GM18907 (cell line): ENCODE measurements at regions not wholly inside any gene's neighbourhood (a gene's known extent, or its start where the extent isn't known, plus 50 kb on each side); places are given as distances from the start of the nearest gene placed in this dataset.

ENCODE experiments used
- ATAC-seq: cut with Tn5 transposase; IDR thresholded peaks from one replicate; pipeline ENCODE4 v1.9.1; 2021; ENCODE audit warnings: mild to moderate bottlenecking, moderate library complexity; ENCODE audit not compliant: unreplicated experiment

DNA sequence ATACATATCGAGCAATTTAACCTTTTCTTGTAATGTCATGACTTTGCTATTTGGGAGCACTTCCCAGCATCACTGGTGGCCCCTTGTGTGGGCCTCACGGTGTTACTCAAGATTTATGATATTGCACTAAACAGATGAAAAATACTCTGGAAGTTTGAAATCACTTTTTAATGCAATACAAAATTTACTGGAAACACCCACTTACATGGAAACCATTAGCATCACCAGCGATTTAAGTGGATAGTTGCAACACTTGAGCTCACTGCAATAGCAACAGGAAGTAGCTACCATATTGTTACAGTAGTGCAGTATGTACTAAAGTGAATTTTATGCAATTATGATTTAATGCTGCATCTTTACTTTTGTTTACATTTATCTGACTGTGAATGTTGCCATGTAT, 184.4 kb downstream of the MDFIC start:
- ATAC-seq: no peak

DNA sequence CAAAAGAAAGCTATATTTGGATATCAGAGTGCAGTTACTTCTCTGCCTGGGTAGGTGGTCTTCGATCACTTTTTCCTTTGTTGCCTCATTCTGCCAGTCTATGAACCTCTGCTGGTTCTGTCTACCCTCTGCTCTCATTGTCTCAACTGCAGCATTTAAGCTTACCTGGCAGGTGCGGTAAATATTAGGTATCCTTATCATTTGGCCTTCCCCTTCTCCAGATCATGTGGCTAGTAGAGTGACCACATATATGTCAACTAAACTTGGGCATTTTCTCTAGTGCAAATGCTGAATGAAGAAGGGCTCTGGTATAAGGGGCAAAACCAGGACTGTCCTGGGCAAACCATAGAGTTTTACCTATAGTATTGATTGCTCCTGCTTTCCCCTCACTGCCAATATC, 180.8 kb downstream of the MDFIC start:
- ATAC-seq: no peak

GRCh38 chr7:115101199-115101598, 179.3 kb downstream of the MDFIC start:
- no peak for ATAC-seq

DNA sequence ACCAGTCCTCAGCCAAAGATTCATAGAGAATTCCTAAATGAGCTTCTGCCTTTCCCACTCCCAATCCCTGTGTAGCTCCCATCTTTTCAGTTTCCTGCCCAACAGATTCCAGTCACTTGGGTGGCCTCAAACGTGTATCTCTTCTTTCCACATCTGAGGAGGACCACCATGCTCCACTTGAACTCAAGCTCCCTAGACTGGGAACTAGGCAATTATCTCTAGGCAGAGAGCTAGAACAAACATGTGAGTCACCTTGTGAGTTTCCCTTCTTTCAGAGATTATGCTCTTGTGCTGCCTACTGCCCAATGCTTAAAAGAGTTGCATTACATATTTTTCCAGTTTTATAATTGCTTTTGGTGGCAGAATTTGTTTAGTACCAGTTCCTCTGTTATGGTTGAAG, 178.0 kb downstream of the MDFIC start:
- no peak for ATAC-seq

DNA sequence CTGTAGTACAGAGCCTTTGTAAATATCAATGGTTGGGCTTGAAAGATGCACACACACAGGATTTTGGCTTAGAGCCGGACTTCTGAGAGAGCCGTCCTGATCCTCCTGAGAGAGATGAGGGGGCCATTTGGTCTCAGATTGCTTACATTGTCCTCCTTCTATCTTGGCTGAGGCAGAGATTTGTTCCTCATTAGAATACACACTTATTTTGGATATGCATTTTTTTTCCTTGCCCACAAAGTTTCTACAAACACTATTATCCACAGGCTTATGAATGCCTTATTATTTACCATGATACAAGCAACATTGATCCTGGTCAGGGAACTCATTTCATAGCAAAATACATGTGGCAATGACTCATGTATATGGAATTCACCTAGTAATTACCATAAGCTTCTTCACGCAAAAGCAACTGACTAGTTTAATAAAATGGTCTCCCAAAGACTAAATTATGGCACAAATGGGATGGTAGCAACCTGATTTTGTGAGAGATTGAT, 175.3 kb downstream of the MDFIC start:
- no peak for ATAC-seq

DNA sequence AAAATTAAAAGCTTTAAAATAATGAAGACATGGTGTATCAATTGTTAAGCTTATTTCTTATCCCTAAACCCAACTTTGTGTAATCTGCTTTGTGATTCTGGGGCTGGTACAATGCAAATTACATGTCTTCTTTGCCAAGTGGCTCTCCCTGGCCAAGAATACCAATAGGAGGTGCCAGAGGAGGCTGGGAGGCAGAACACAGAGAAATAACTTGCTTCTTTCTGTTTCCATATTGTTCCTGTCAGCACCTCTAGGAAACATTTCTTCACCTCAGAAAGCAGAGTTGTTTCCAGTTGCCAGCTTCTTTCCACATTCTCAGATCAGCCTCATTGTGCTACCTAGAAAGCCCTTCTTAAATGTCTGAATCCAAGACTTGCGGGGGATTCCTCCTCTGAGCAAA, 174.4 kb downstream of the MDFIC start:
- ATAC-seq: no peak

DNA sequence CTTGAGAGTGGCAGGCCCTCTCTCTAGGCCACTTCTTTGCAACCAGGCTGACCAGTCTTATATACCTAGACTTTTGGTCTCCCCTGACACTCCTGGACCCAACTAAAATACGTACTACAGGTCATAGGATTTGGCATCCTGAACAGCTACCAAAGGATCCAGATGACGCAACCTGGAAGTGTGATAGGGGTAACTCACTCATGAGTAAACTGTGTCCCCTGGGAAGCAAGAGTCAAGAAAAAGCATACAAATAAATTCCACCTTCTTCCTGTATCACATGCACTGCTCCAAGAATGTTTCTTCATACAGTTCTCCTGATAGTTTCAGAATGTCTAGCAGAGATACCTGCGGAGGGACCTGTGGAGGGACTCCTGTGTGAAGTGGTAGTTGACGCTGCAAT, 172.3 kb downstream of the MDFIC start:
- ATAC-seq: no peak

DNA sequence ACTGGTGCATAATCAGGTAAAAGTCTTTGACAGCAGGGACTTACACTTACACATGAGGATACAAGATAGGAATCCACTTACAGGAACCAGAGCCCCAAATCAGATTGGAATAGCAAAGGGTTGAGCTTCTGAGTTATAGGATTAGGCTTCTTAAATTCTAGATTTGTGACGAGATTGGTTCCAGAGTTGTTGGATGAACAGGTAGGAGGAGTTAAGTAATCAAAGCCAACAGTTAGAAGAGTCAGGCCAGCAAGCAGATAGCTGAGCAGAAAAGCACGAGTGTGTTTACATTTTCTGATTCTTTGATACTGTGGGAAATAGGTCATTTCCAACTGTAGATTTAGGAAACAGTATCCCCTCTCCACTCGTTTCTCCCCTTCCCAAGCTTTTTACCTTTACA, 167.0 kb downstream of the MDFIC start:
- ATAC-seq: no peak

GRCh38 chr7:115087437-115087836, 165.5 kb downstream of the MDFIC start:
- ATAC-seq: no peak

- ATAC-seq: no peak
These were observed 164.4 kb downstream of the MDFIC start for GRCh38 chr7:115086146-115086841.

- no peak for ATAC-seq
These were observed 163.5 kb downstream of the MDFIC start for GRCh38 chr7:115085421-115085820.

DNA sequence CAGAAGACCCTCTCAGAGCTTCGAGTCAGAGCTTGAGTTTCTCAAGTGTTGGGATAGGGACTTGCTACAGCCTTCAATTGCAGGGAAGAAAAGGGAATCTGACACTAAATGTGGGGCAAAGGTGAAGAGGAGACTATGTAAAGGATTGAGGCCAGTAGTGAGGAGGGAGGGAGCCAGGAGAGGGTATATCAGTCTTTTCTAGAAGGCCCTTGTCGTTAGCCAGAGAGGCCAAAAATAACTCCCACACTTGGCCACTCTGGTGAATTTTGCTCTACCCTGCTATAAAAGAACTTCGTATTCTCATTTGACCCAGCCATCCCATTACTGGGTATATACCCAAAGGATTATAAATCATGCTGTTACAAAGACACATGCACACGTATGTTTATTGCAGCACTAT, 162.0 kb downstream of the MDFIC start:
- ATAC-seq: no peak

DNA sequence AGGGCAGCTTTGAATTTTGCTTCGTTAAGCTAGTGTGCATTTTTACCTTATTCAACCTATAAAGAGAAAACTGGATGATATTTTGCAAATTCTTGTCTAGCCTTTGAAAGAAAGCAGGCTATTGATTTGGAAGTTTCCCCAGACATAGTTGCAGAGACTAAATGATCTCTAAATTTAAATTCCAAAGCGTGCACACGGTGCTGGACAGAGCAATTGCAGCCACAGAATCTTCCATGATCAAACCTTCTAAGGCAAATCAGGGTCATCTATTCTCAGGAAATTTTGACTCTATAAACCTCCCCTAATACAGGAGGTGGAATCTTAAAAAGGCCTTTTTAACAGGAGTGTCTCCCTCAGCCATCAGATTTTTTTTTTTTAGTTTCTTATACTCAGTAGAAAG, 159.9 kb downstream of the MDFIC start:
- no peak for ATAC-seq

- no peak for ATAC-seq
These were observed 157.0 kb downstream of the MDFIC start for GRCh38 chr7:115078851-115079250.

DNA sequence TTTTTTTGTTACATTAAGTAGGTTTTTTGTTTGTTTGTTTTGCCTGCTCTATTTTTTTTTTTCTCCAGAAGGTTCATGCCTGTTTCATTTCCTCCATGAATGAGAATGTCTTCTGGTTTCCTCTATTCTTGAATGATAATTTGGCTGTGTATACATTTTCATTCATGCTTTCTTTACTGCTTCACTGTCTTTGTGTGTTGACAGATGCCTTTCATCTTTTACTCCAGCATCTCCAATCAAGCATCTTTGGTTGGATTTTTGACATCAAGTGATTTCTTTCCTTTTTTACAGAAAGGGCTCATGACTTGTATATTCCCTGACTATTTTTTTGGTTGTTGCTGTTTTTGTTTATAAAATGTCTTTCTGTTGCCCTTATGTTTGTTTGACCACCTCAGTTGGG, 156.5 kb downstream of the MDFIC start:
- no peak for ATAC-seq

DNA sequence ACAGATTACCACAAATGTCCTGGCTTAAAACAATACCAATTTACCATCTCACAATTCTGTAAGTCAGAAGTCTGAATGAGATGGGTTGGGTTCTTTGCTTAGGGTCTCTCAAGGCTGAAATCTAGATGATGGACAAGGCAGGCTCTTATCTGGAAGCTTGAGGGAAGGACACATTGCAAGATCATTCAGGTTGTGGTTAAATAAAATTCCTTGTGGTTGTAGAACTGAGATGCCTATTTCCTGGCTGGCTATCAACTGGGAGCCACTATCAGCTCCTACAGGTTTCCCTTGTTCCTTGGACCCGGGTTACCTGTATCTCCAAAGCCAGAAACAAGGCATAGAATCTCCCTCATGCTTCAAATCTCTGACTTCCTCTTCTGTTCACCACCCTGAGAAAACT, 148.4 kb downstream of the MDFIC start:
- no peak for ATAC-seq
